Mammary epithelial cell (primary cell): ENCODE measurements at regions not wholly inside any gene's neighbourhood (a gene's known extent, or its start where the extent isn't known, plus 50 kb on each side); places are given as distances from the start of the nearest gene placed in this dataset.

ENCODE experiments used
- EZH2 ChIP-seq: IDR thresholded peaks from 2 replicates; pipeline ENCODE4 v1.6.1; 2012; ENCODE audit warnings: low read length, inconsistent platforms, borderline replicate concordance
- TF ChIP-seq, protein P1 (sequence below), 2 donors: IDR thresholded peaks in 1 of 2; conservative IDR thresholded peaks in 1 of 2; 2 replicates each; pipeline ENCODE4 v1.5.1; 2011 to 2012; ENCODE audit warnings: inconsistent platforms in 2 of 2, low read length in 2 of 2, mild to moderate bottlenecking in 2 of 2, control low read depth in 1 of 2, low read depth in 1 of 2; ENCODE audit not compliant: insufficient read depth in 1 of 2; ENCODE audit errors: extremely low read depth in 1 of 2

DNA sequence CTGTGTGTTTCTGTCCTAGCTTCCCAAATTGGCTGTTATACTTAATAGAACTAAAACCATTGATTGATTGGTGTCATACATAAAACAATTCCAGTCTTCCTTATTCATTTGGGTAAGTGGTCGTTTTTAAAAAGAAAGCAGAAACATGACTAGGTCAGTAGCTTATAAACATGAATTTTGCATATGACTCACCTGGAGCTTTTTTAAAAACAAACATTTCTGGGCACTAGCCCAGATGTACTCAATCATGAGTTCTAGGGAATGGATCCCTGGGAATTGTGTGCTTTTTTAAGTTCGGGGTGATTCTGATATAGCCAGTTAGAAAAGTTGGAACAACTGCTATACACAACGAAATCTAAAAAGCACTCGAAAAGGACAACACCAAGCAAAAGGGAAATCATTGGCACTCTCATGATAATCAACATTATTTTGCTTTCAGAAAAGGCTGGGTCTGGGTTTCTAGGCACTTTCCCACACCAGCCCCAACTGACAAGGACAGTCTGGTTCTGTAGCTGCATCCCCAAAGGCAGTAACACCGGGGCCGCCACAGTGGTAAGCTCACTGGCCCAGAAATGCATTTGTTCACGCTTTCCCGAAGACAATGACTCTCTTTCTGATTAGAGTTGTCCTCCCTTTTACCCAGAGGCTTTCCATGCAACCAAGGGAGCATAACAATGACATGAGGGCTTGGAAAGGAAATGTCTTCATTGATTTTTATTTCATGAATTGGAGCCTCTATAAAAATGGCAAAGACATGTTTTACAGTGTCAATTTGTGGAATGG lies 664.9 kb upstream of the WWC1 start:
- TF ChIP-seq, protein P1, sequence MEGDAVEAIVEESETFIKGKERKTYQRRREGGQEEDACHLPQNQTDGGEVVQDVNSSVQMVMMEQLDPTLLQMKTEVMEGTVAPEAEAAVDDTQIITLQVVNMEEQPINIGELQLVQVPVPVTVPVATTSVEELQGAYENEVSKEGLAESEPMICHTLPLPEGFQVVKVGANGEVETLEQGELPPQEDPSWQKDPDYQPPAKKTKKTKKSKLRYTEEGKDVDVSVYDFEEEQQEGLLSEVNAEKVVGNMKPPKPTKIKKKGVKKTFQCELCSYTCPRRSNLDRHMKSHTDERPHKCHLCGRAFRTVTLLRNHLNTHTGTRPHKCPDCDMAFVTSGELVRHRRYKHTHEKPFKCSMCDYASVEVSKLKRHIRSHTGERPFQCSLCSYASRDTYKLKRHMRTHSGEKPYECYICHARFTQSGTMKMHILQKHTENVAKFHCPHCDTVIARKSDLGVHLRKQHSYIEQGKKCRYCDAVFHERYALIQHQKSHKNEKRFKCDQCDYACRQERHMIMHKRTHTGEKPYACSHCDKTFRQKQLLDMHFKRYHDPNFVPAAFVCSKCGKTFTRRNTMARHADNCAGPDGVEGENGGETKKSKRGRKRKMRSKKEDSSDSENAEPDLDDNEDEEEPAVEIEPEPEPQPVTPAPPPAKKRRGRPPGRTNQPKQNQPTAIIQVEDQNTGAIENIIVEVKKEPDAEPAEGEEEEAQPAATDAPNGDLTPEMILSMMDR (conservative IDR thresholded peaks at IDR 0.05 in 1 of 2, IDR thresholded peaks at IDR 0.05 in 1 of 2; ENCODE audit: extremely low read depth in 1 of 2, insufficient read depth in 1 of 2, low read depth in 1 of 2, low read length in 2 of 2) = no peak
- no peak for TF ChIP-seq EZH2
